ENCODE measurements at regions not wholly inside any gene's neighbourhood (a gene's known extent, or its start where the extent isn't known, plus 50 kb on each side); places are given as distances from the start of the nearest gene placed in this dataset.

DNA sequence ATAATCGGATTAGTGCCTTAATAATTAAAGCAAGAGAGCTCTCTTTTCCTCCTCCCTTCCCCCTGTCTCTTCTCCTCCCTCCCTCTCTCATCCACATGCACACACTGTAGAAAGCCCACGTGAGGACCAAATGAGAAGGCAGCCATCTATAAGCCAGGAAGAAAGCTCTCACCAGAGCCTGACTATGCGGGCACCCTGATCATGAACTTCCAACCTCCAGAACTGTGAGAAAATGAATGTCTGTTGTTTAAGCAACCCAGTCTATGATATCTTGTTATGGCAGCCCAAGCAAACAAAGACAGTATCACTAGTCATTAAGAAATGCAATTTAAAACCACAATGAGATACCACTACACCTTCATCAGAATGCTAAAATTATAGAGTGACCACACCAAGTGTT lies 220.3 kb downstream of the EN1 start:
- no peak overlapping the region for H3K27ac ChIP-seq (ENCODE audit: low read depth, low read length)
- no peak overlapping the region for H3K9ac ChIP-seq (ENCODE audit: low read length)
- no peak overlapping the region for H3K4me2 ChIP-seq (ENCODE audit: low read length)
- Mint-ChIP-seq H3K9me3 (ENCODE audit: unreplicated experiment) (peaks cover 5% of the 10 kb centered on the region), H3K27ac (ENCODE audit: unreplicated experiment) (no peak overlapping the region), H3K36me3 (ENCODE audit: low read depth, unreplicated experiment) (no peaks in the 10 kb centered on the region), H3K4me1 (ENCODE audit: low read depth, unreplicated experiment) (no peaks in the 10 kb centered on the region), H3K27me3 (ENCODE audit: low read depth, unreplicated experiment) (peaks cover 7% of the 10 kb centered on the region), H3K4me3 (ENCODE audit: unreplicated experiment) (no peak overlapping the region)
- TF ChIP-seq EZH2 (IDR thresholded peaks at IDR 0.05; ENCODE audit: insufficient read depth, low read length) = no peak
- TF ChIP-seq, protein P1, sequence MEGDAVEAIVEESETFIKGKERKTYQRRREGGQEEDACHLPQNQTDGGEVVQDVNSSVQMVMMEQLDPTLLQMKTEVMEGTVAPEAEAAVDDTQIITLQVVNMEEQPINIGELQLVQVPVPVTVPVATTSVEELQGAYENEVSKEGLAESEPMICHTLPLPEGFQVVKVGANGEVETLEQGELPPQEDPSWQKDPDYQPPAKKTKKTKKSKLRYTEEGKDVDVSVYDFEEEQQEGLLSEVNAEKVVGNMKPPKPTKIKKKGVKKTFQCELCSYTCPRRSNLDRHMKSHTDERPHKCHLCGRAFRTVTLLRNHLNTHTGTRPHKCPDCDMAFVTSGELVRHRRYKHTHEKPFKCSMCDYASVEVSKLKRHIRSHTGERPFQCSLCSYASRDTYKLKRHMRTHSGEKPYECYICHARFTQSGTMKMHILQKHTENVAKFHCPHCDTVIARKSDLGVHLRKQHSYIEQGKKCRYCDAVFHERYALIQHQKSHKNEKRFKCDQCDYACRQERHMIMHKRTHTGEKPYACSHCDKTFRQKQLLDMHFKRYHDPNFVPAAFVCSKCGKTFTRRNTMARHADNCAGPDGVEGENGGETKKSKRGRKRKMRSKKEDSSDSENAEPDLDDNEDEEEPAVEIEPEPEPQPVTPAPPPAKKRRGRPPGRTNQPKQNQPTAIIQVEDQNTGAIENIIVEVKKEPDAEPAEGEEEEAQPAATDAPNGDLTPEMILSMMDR (IDR thresholded peaks at IDR 0.05; ENCODE audit: insufficient read depth, low read depth, low read length) = no peak
- H3K36me3 ChIP-seq (ENCODE audit: insufficient read depth, low read length) = no peaks in the 10 kb centered on the region
- H3K4me1 ChIP-seq (ENCODE audit: insufficient read depth, low read length) = no peaks in the 10 kb centered on the region
- no peak overlapping the region for H3K4me3 ChIP-seq (ENCODE audit: insufficient read depth, low read depth, low read length)
- no peaks in the 10 kb centered on the region for H4K20me1 ChIP-seq (ENCODE audit: insufficient read depth, low read length)
- H2AFZ ChIP-seq (ENCODE audit: low read depth, low read length) = no peak overlapping the region
- DNase-seq (ENCODE audit: low read depth) (no peak), FAIRE-seq (no peak)
- no peaks in the 10 kb centered on the region for H3K27me3 ChIP-seq (ENCODE audit: insufficient read depth, low read length)
- no peaks in the 10 kb centered on the region for H3K79me2 ChIP-seq (ENCODE audit: insufficient read depth, low read length)
- no peaks in the 10 kb centered on the region for H3K9me3 ChIP-seq (ENCODE audit: insufficient read depth, low read depth, low read length)

DNA sequence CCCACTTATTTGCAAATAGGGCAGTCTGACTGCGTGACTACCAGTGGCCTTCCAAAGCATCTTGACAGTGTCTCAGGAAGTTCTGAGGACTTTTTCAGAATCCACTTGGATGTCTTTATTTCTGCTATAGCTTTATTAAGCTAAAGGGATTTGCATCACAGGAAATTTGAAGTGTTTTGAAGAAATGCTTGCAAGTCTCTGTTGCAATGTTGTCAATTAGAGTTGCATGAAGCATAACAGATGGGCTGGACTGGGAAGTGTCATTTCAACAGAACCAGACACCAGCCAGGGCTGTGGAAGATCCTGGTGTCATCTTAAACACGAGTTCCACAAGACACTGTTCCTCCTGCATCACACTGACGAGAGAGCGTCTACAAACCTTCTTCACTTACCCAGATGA lies 224.5 kb downstream of the EN1 start:
- Mint-ChIP-seq H3K9me3 (ENCODE audit: unreplicated experiment) (peaks cover 3% of the 10 kb centered on the region), H3K4me3 (ENCODE audit: unreplicated experiment) (no peak overlapping the region), H3K27ac (ENCODE audit: unreplicated experiment) (no peak overlapping the region), H3K27me3 (ENCODE audit: low read depth, unreplicated experiment) (peaks cover 17% of the 10 kb centered on the region), H3K4me1 (ENCODE audit: low read depth, unreplicated experiment) (no peaks in the 10 kb centered on the region), H3K36me3 (ENCODE audit: low read depth, unreplicated experiment) (no peaks in the 10 kb centered on the region)
- no peak overlapping the region for H3K27ac ChIP-seq (ENCODE audit: low read depth, low read length)
- no peak for FAIRE-seq
- no peaks in the 10 kb centered on the region for H3K36me3 ChIP-seq (ENCODE audit: insufficient read depth, low read length)
- H3K79me2 ChIP-seq (ENCODE audit: insufficient read depth, low read length) = no peaks in the 10 kb centered on the region
- H3K9me3 ChIP-seq (ENCODE audit: insufficient read depth, low read depth, low read length) = no peaks in the 10 kb centered on the region
- no peak overlapping the region for H3K4me3 ChIP-seq (ENCODE audit: insufficient read depth, low read depth, low read length)
- no peak overlapping the region for H2AFZ ChIP-seq (ENCODE audit: low read depth, low read length)
- H4K20me1 ChIP-seq (ENCODE audit: insufficient read depth, low read length) = no peaks in the 10 kb centered on the region
- no peak for DNase-seq (ENCODE audit: low read depth)
- TF ChIP-seq, protein P1 (IDR thresholded peaks at IDR 0.05; ENCODE audit: insufficient read depth, low read depth, low read length) = no peak
- TF ChIP-seq EZH2 (IDR thresholded peaks at IDR 0.05; ENCODE audit: insufficient read depth, low read length) = no peak
- no peak overlapping the region for H3K4me2 ChIP-seq (ENCODE audit: low read length)
- H3K27me3 ChIP-seq (ENCODE audit: insufficient read depth, low read length) = no peaks in the 10 kb centered on the region
- no peaks in the 10 kb centered on the region for H3K4me1 ChIP-seq (ENCODE audit: insufficient read depth, low read length)
- no peak overlapping the region for H3K9ac ChIP-seq (ENCODE audit: low read length)

DNA sequence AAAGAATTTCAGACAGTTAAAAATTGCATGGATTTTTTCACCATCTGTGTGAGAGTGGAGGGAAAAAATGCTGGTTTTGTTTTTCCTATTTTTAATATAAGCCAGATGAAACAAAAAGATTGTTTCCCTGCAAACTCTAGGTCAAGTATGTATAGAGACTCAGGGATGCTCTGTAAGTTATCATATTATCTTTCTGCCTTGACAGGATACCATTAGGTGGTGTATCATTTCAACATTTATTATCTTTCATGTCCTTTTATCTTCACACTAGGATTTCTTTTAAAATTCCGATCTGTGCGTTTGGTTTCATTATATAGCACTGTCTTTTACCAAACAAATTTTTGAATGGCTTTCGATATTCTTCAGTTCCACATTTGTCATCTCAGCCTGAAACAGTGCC lies 225.3 kb downstream of the EN1 start:
- no peaks in the 10 kb centered on the region for H3K36me3 Mint-ChIP-seq (ENCODE audit: low read depth, unreplicated experiment)

More for the DNA sequence above, 225.3 kb downstream of the EN1 start:
- Histone ChIP-seq H3K9ac (ENCODE audit: low read length) (no peak overlapping the region), H3K79me2 (ENCODE audit: insufficient read depth, low read length) (no peaks in the 10 kb centered on the region), H3K27me3 (ENCODE audit: insufficient read depth, low read length) (no peaks in the 10 kb centered on the region), H3K4me1 (ENCODE audit: insufficient read depth, low read length) (no peaks in the 10 kb centered on the region), H2AFZ (ENCODE audit: low read depth, low read length) (no peak overlapping the region), H3K9me3 (ENCODE audit: insufficient read depth, low read depth, low read length) (no peaks in the 10 kb centered on the region), H3K36me3 (ENCODE audit: insufficient read depth, low read length) (no peaks in the 10 kb centered on the region), H3K4me3 (ENCODE audit: insufficient read depth, low read depth, low read length) (no peak overlapping the region), H4K20me1 (ENCODE audit: insufficient read depth, low read length) (no peaks in the 10 kb centered on the region), H3K4me2 (ENCODE audit: low read length) (no peak overlapping the region), H3K27ac (ENCODE audit: low read depth, low read length) (no peak overlapping the region)
- H3K4me1 Mint-ChIP-seq (ENCODE audit: low read depth, unreplicated experiment) = no peaks in the 10 kb centered on the region
- TF ChIP-seq, protein P1 (IDR thresholded peaks at IDR 0.05; ENCODE audit: insufficient read depth, low read depth, low read length) = no peak
- TF ChIP-seq EZH2 (IDR thresholded peaks at IDR 0.05; ENCODE audit: insufficient read depth, low read length) = no peak
- H3K4me3 Mint-ChIP-seq (ENCODE audit: unreplicated experiment) = no peak overlapping the region
- peaks cover 20% of the 10 kb centered on the region for H3K27me3 Mint-ChIP-seq (ENCODE audit: low read depth, unreplicated experiment)
- FAIRE-seq (peak; percentile 34), DNase-seq (ENCODE audit: low read depth) (no peak)
- H3K9me3 Mint-ChIP-seq (ENCODE audit: unreplicated experiment) = peaks cover 1% of the 10 kb centered on the region
- no peak overlapping the region for H3K27ac Mint-ChIP-seq (ENCODE audit: unreplicated experiment)
